Fibroblast of lung (primary cell): ENCODE measurements at regions not wholly inside any gene's neighbourhood (a gene's known extent, or its start where the extent isn't known, plus 50 kb on each side); places are given as distances from the start of the nearest gene placed in this dataset.

ENCODE experiments used
- CTCF ChIP-seq, 2 donors: IDR thresholded peaks in 1 of 2; conservative IDR thresholded peaks in 1 of 2; 1 replicate in 1 of 2; 2 replicates in 1 of 2; pipeline ENCODE4 v1.5.1; 2011 to 2012; ENCODE audit warnings: low read length in 2 of 2, control low read depth in 1 of 2, inconsistent platforms in 1 of 2, low read depth in 1 of 2, mild to moderate bottlenecking in 1 of 2
- EZH2 ChIP-seq: IDR thresholded peaks from 2 replicates; pipeline ENCODE4 v1.5.1; 2012; ENCODE audit warnings: low read length, control low read depth, mild to moderate bottlenecking; ENCODE audit errors: missing control alignments

GRCh38 chr5:74295676-74296075 lies 344.9 kb downstream of the ENC1 start:
- TF ChIP-seq CTCF (conservative IDR thresholded peaks at IDR 0.05 in 1 of 2, IDR thresholded peaks at IDR 0.05 in 1 of 2; ENCODE audit: low read depth in 1 of 2, low read length in 2 of 2), result no peak
- no peak for TF ChIP-seq EZH2
